Caco-2 (cell line): ENCODE measurements at regions not wholly inside any gene's neighbourhood (a gene's known extent, or its start where the extent isn't known, plus 50 kb on each side); places are given as distances from the start of the nearest gene placed in this dataset.

Source experiments
- BruUV-seq: library from RNA; stranded (reverse); fragments of 400-500 nt; replicated peaks from 2 replicates; lab custom pipeline; 2021; lab: Mats Ljungman, UMichigan
- CTCF ChIA-PET: fragments of 300-600 bp; sonication (Branson Sonifier 250); formaldehyde crosslinking; loops from one replicate; lab custom pipeline; 2022; ENCODE audit warnings: antibody characterized with exemption; lab: Charles Lee
- POLR2A ChIA-PET: fragments of 300-600 bp; sonication (Branson Sonifier 250); formaldehyde crosslinking; loops from one replicate; lab custom pipeline; 2022; ENCODE audit warnings: antibody characterized with exemption; lab: Charles Lee
- DNase-seq, 2 experiments: peaks; one replicate each; pipeline versions ENCODE4 v3.0.0 to v3.0.0-alpha.2; 2020 to 2022
- H3K27me3 ChIP-seq: replicated peaks from 2 replicates; pipeline ENCODE4 v1.6.0; 2011; ENCODE audit warnings: low read length; ENCODE audit not compliant: control insufficient read depth, insufficient read depth
- H3K36me3 ChIP-seq: 2 replicates; pipeline ENCODE4 v1.5.1; 2011; ENCODE audit warnings: low read length; ENCODE audit not compliant: control insufficient read depth, insufficient read depth
- H3K4me1 ChIP-seq: fragments of 250-450 bp; sonication (Bioruptor Pico); 2 replicates; pipeline ENCODE4 v1.5.1; 2020; ENCODE audit warnings: mild to moderate bottlenecking
- H3K4me3 ChIP-seq: 2 replicates; pipeline ENCODE4 v1.5.1; 2011; ENCODE audit warnings: low read depth, mild to moderate bottlenecking, control low read depth, low read length
- H3K9me3 ChIP-seq: fragments of 250-450 bp; sonication (Bioruptor Pico); 2 replicates; pipeline ENCODE4 v1.5.1; 2020; ENCODE audit warnings: mild to moderate bottlenecking, moderate library complexity
- H3K27ac Mint-ChIP-seq: one replicate; pipeline ENCODE4 v1.8.0; 2022; ENCODE audit warnings: mixed read lengths; ENCODE audit not compliant: unreplicated experiment
- H3K27me3 Mint-ChIP-seq: one replicate; pipeline ENCODE4 v1.8.0; 2022; ENCODE audit warnings: mixed read lengths; ENCODE audit not compliant: insufficient read depth, unreplicated experiment
- H3K36me3 Mint-ChIP-seq: one replicate; pipeline ENCODE4 v1.8.0; 2022; ENCODE audit warnings: mild to moderate bottlenecking, mixed read lengths; ENCODE audit not compliant: insufficient read depth, unreplicated experiment
- H3K4me1 Mint-ChIP-seq: one replicate; pipeline ENCODE4 v1.8.0; 2022; ENCODE audit warnings: low read depth, mixed read lengths; ENCODE audit not compliant: unreplicated experiment
- H3K4me3 Mint-ChIP-seq: one replicate; pipeline ENCODE4 v1.8.0; 2022; ENCODE audit warnings: mild to moderate bottlenecking, moderate library complexity, mixed read lengths; ENCODE audit not compliant: unreplicated experiment
- H3K9me3 Mint-ChIP-seq: one replicate; pipeline ENCODE4 v1.8.0; 2022; ENCODE audit warnings: mixed read lengths; ENCODE audit not compliant: unreplicated experiment
- CTCF ChIP-seq, 2 experiments: fragments of 200-600 bp in 1 of 2; IDR thresholded peaks; 1 replicate in 1 of 2; 2 replicates in 1 of 2; pipeline versions ENCODE4 v1.5.1 to v1.8.0; 2011 to 2022; ENCODE audit warnings: antibody characterized with exemption in 1 of 2, control low read depth in 1 of 2, inconsistent platforms in 1 of 2, low read depth in 1 of 2, low read length in 1 of 2, mild to moderate bottlenecking in 1 of 2, moderate library complexity in 1 of 2; ENCODE audit not compliant: insufficient read depth in 1 of 2, severe bottlenecking in 1 of 2, unreplicated experiment in 1 of 2
- intact Hi-C: fragments of 100-400 bp; cut with micrococcal nuclease; formaldehyde crosslinking; loops from one replicate; pipeline ENCODE4 v1.10.0; 2022; ENCODE audit not compliant: unreplicated experiment

- no peak for TF ChIP-seq CTCF (IDR thresholded peaks at IDR 0.05; ENCODE audit: insufficient read depth in 1 of 2, low read depth in 1 of 2, low read length in 1 of 2, severe bottlenecking in 1 of 2, unreplicated experiment in 1 of 2)
- no peak for DNase-seq
- Mint-ChIP-seq H3K27me3 (no peaks in the 10 kb centered on the region), H3K27ac (no peak overlapping the region), H3K4me3 (no peak overlapping the region), H3K4me1 (no peaks in the 10 kb centered on the region), H3K36me3 (no peaks in the 10 kb centered on the region), H3K9me3 (no peaks in the 10 kb centered on the region)
- CTCF ChIA-PET: no interaction called here
- H3K36me3 ChIP-seq: no peaks in the 10 kb centered on the region
- BruUV-seq: no TSS peak
- H3K4me1 ChIP-seq: no peaks in the 10 kb centered on the region
- POLR2A ChIA-PET: no interaction called here
- H3K27me3 ChIP-seq: no peaks in the 10 kb centered on the region
- intact Hi-C loops: no loop called here
- no peaks in the 10 kb centered on the region for H3K9me3 ChIP-seq
- no peak overlapping the region for H3K4me3 ChIP-seq
Measured at GRCh38 chr12:114888448-114888847, 204.5 kb upstream of the TBX3 start.

- no peak for TF ChIP-seq CTCF (IDR thresholded peaks at IDR 0.05; ENCODE audit: insufficient read depth in 1 of 2, low read depth in 1 of 2, low read length in 1 of 2, severe bottlenecking in 1 of 2, unreplicated experiment in 1 of 2)
- no peaks in the 10 kb centered on the region for H3K36me3 Mint-ChIP-seq
- no peak for DNase-seq
- H3K27ac Mint-ChIP-seq: no peak overlapping the region
- H3K9me3 ChIP-seq: no peaks in the 10 kb centered on the region
- no TSS peak for BruUV-seq
- no peaks in the 10 kb centered on the region for H3K27me3 Mint-ChIP-seq
- H3K4me3 Mint-ChIP-seq: no peak overlapping the region
- H3K4me3 ChIP-seq: no peak overlapping the region
- no peaks in the 10 kb centered on the region for H3K27me3 ChIP-seq
- H3K4me1 Mint-ChIP-seq: no peaks in the 10 kb centered on the region
- ChIA-PET CTCF (no interaction called here), POLR2A (no interaction called here)
- intact Hi-C loops: no loop called here
- H3K4me1 ChIP-seq: no peaks in the 10 kb centered on the region
- H3K36me3 ChIP-seq: no peaks in the 10 kb centered on the region
- no peaks in the 10 kb centered on the region for H3K9me3 Mint-ChIP-seq
Measured at GRCh38 chr12:114885501-114885900, 201.5 kb upstream of the TBX3 start.

GRCh38 chr12:114884575-114884974, 200.6 kb upstream of the TBX3 start:
- H3K27me3 Mint-ChIP-seq: no peaks in the 10 kb centered on the region
- H3K4me1 Mint-ChIP-seq: no peaks in the 10 kb centered on the region
- ChIA-PET CTCF (no interaction called here), POLR2A (no interaction called here)
- no peak for DNase-seq
- no peak overlapping the region for H3K4me3 ChIP-seq
- no peak for TF ChIP-seq CTCF (IDR thresholded peaks at IDR 0.05; ENCODE audit: insufficient read depth in 1 of 2, low read depth in 1 of 2, low read length in 1 of 2, severe bottlenecking in 1 of 2, unreplicated experiment in 1 of 2)
- intact Hi-C loops: no loop called here
- no peaks in the 10 kb centered on the region for H3K27me3 ChIP-seq
- no peaks in the 10 kb centered on the region for H3K9me3 ChIP-seq
- no TSS peak for BruUV-seq
- H3K36me3 ChIP-seq: no peaks in the 10 kb centered on the region
- H3K36me3 Mint-ChIP-seq: no peaks in the 10 kb centered on the region
- H3K4me3 Mint-ChIP-seq: no peak overlapping the region
- no peak overlapping the region for H3K27ac Mint-ChIP-seq
- H3K9me3 Mint-ChIP-seq: no peaks in the 10 kb centered on the region
- H3K4me1 ChIP-seq: no peaks in the 10 kb centered on the region
